A673 (cell line): ENCODE measurements at regions not wholly inside any gene's neighbourhood (a gene's known extent, or its start where the extent isn't known, plus 50 kb on each side); places are given as distances from the start of the nearest gene placed in this dataset.
A peak's percentile ranks its signal among the peaks of the same experiment; 100 is the strongest.

Source experiments
- BruUV-seq: library from RNA; stranded (reverse); fragments of 400-500 nt; replicated peaks from 2 replicates; lab custom pipeline; 2021; lab: Mats Ljungman, UMichigan
- CTCF ChIA-PET: fragments of 300-600 bp; sonication (Branson Sonifier 250); formaldehyde crosslinking; loops from one replicate; lab custom pipeline; 2022; ENCODE audit warnings: antibody characterized with exemption; lab: Charles Lee
- POLR2A ChIA-PET: fragments of 300-600 bp; sonication (Branson Sonifier 250); formaldehyde crosslinking; loops from one replicate; lab custom pipeline; 2022; ENCODE audit warnings: antibody characterized with exemption; ENCODE audit not compliant: low non-redundant PET; lab: Charles Lee
- DNase-seq: peaks from one replicate; pipeline ENCODE4 v3.0.0-alpha.2; 2015; ENCODE audit warnings: low spot score
- H3K27ac ChIP-seq: fragments of 200-600 bp; sonication (generic); 2 replicates; pipeline ENCODE4 v1.5.1; 2016; ENCODE audit warnings: mixed run types, low read depth, mild to moderate bottlenecking, mixed read lengths, antibody characterized with exemption, low read length; ENCODE audit not compliant: poor library complexity, severe bottlenecking
- H3K27me3 ChIP-seq: fragments of 200-600 bp; sonication (generic); replicated peaks from 2 replicates; pipeline ENCODE4 v1.6.1; 2017; ENCODE audit warnings: mixed run types, low read depth, mild to moderate bottlenecking, mixed read lengths, antibody characterized with exemption, low read length; ENCODE audit not compliant: insufficient read depth, poor library complexity
- H3K36me3 ChIP-seq: fragments of 200-600 bp; sonication (generic); 2 replicates; pipeline ENCODE4 v1.6.1; 2016; ENCODE audit warnings: mixed run types, mild to moderate bottlenecking, mixed read lengths, antibody characterized with exemption, low read length; ENCODE audit not compliant: insufficient read depth, poor library complexity, severe bottlenecking
- H3K4me1 ChIP-seq: fragments of 200-600 bp; sonication (generic); 2 replicates; pipeline ENCODE4 v1.6.1; 2017; ENCODE audit warnings: mixed run types, mild to moderate bottlenecking, mixed read lengths, antibody characterized with exemption, low read length; ENCODE audit not compliant: insufficient read depth, poor library complexity, severe bottlenecking
- H3K4me3 ChIP-seq: fragments of 200-600 bp; sonication (generic); 2 replicates; pipeline ENCODE4 v1.5.1; 2016; ENCODE audit warnings: low read depth, mixed run types, mild to moderate bottlenecking, mixed read lengths, low read length; ENCODE audit not compliant: poor library complexity, severe bottlenecking
- H3K9me3 ChIP-seq: fragments of 200-600 bp; sonication (generic); 2 replicates; pipeline ENCODE4 v1.6.1; 2016; ENCODE audit warnings: mixed run types, low read depth, mild to moderate bottlenecking, mixed read lengths, antibody characterized with exemption, low read length; ENCODE audit not compliant: poor library complexity, severe bottlenecking
- EZH2 ChIP-seq: fragments of 200-600 bp; sonication (generic); IDR thresholded peaks from 2 replicates; pipeline ENCODE4 v1.6.1; 2017; ENCODE audit warnings: borderline replicate concordance, low read depth, mild to moderate bottlenecking, mixed read lengths, antibody characterized with exemption, low read length; ENCODE audit not compliant: poor library complexity, severe bottlenecking
- intact Hi-C: fragments of 100-400 bp; cut with micrococcal nuclease; formaldehyde crosslinking; loops from one replicate; pipeline ENCODE4 v1.10.0; 2022; ENCODE audit not compliant: unreplicated experiment
- TF ChIP-seq, protein P1 (sequence below): fragments of 300-800, 200-600 bp; sonication (generic); conservative IDR thresholded peaks from 2 replicates; pipeline ENCODE4 v1.5.1; 2017; ENCODE audit warnings: low read depth, mild to moderate bottlenecking, antibody characterized with exemption, low read length, moderate library complexity, mixed read lengths

DNA sequence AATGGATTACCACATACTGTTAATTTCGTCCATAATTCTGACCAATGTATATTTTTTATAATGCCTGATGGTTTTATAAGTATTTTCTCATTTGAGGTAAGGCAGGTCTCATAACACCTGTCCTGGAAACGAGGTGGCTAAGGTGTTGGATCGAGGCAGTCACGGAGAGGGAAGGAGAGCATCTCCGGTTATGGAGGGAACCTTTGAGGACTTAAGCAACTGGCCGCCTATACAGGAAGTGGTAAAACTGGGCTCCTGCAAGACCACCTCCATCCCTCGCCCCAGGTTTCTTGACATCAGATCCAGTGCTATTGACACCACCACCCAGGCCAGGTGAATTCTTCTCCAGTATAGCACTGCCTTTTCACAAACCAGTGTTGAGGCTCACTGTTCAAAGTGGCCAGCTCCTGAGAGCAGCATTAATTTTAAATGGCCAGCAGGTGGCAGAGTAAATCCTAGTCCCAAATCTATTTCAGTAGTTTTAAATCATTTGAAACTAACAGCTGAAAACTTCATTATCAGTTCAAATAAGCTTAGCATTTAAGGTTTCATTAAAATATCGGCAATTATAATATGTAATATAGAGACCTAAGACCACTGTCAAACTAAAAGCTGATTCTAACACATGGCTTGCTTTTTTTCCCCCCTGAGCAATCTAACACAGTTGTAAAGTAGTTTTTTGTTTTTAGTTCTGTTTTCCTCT, 100.8 kb downstream of the PPM1A start:
- intact Hi-C loops = loop anchor here (1.0 to 10.0 kb wide), 3 partner anchors 138 to 905 kb away; no protein-coding TSS in a partner anchor
- peak; percentile 61 for DNase-seq
- no TSS peak for BruUV-seq
- ChIA-PET CTCF (interaction anchor here (0.7 to 1.2 kb wide), 3 partner anchors 82 to 212 kb away, joined by 3 to 7 read pairs (median 3); no protein-coding TSS in a partner anchor), POLR2A (no interaction called here)
- Histone ChIP-seq H3K4me3 (no peak overlapping the region), H3K4me1 (no peaks in the 10 kb centered on the region), H3K36me3 (no peaks in the 10 kb centered on the region), H3K27ac (no peak overlapping the region), H3K9me3 (no peaks in the 10 kb centered on the region), H3K27me3 (no peaks in the 10 kb centered on the region)
- TF ChIP-seq, protein P1, sequence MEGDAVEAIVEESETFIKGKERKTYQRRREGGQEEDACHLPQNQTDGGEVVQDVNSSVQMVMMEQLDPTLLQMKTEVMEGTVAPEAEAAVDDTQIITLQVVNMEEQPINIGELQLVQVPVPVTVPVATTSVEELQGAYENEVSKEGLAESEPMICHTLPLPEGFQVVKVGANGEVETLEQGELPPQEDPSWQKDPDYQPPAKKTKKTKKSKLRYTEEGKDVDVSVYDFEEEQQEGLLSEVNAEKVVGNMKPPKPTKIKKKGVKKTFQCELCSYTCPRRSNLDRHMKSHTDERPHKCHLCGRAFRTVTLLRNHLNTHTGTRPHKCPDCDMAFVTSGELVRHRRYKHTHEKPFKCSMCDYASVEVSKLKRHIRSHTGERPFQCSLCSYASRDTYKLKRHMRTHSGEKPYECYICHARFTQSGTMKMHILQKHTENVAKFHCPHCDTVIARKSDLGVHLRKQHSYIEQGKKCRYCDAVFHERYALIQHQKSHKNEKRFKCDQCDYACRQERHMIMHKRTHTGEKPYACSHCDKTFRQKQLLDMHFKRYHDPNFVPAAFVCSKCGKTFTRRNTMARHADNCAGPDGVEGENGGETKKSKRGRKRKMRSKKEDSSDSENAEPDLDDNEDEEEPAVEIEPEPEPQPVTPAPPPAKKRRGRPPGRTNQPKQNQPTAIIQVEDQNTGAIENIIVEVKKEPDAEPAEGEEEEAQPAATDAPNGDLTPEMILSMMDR = peak; percentile 78
- TF ChIP-seq EZH2 = no peak

DNA sequence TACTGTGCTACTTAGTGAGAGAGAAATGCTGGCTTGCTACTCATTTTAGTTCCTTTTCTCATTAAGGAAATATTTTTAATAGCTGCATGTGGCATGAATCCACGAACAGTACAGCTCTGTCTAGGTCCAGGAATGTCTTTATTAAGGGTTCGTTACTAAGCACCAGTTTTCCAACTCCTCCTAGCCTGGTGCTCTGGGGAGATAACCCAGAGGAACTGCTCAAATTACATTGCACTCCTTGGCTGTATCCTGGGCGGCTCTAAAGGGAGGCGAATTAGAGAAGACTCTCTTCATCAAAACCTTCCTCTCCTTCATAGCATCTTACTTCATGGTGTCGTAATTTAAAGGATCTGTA, 101.3 kb downstream of the PPM1A start:
- ChIA-PET POLR2A (no interaction called here), CTCF (interaction anchor here (1.1 kb wide), 1 partner anchor 212 kb away, joined by 7 read pairs; no protein-coding TSS in a partner anchor)
- no peaks in the 10 kb centered on the region for H3K9me3 ChIP-seq
- H3K4me3 ChIP-seq = no peak overlapping the region
- no peak for DNase-seq
- intact Hi-C loops = loop anchor here (1.0 to 10.0 kb wide), 3 partner anchors 138 to 904 kb away; no protein-coding TSS in a partner anchor
- H3K36me3 ChIP-seq = no peaks in the 10 kb centered on the region
- no TSS peak for BruUV-seq
- H3K27ac ChIP-seq = no peak overlapping the region
- no peaks in the 10 kb centered on the region for H3K27me3 ChIP-seq
- no peak for TF ChIP-seq EZH2
- TF ChIP-seq, protein P1 = no peak
- H3K4me1 ChIP-seq = no peaks in the 10 kb centered on the region

DNA sequence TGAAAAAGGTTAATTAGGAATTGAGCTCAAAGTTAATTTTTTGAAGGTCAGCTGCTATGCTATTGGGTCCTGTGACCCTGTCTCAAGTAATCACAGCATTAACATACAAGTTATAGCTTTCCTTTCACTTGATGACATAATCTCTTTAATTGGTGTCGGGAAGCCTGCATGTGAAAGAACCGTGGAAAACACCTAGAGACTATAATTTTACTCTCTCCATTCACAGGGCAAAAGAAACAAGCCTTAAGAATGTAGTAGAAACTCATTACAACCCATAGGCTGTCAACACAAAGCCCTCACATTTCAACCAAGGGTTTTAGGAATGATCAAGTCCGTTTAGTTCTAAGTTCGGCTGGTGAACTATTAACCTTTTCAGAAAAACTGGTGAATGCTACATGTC, 104.4 kb downstream of the PPM1A start:
- no peak for TF ChIP-seq EZH2
- TF ChIP-seq, protein P1 = no peak
- no TSS peak for BruUV-seq
- no peak for DNase-seq
- ChIA-PET POLR2A (no interaction called here), CTCF (no interaction called here)
- H3K27me3 ChIP-seq = no peaks in the 10 kb centered on the region
- no peak overlapping the region for H3K4me3 ChIP-seq
- H3K27ac ChIP-seq = no peak overlapping the region
- intact Hi-C loops = loop anchor here (10.0 kb wide), 1 partner anchor 901 kb away; no protein-coding TSS in a partner anchor
- peaks cover 5% of the 10 kb centered on the region for H3K4me1 ChIP-seq
- H3K36me3 ChIP-seq = no peaks in the 10 kb centered on the region
- H3K9me3 ChIP-seq = no peaks in the 10 kb centered on the region
